Right lung (tissue), 2 donors: ENCODE measurements at regions not wholly inside any gene's neighbourhood (a gene's known extent, or its start where the extent isn't known, plus 50 kb on each side); places are given as distances from the start of the nearest gene placed in this dataset.
"Not testable (repeated sequence)": the region's sequence is repeated elsewhere in the genome, so short reads cannot be mapped to it uniquely, and the experiment has no call there.

ENCODE experiments used
- DNase-seq, 2 donors: peaks; one replicate each; pipeline ENCODE4 v3.0.0-alpha.2; 2013

- DNase-seq, result no peak
Observed at GRCh38 chr6:134406311-134406710, 88.4 kb upstream of the SGK1 start.

- DNase-seq, result no peak
Observed at GRCh38 chr6:134405386-134406087, 87.6 kb upstream of the SGK1 start.

GRCh38 chr6:134403312-134403711 lies 85.4 kb upstream of the SGK1 start:
- not testable (repeated sequence) for DNase-seq

- DNase-seq, result no peak
Observed at GRCh38 chr6:134402372-134402984, 84.6 kb upstream of the SGK1 start.

- no peak for DNase-seq
Observed at GRCh38 chr6:134400941-134401340, 83.0 kb upstream of the SGK1 start.

- no peak for DNase-seq
Observed at GRCh38 chr6:134398453-134398852, 80.5 kb upstream of the SGK1 start.

GRCh38 chr6:134397676-134398075 lies 79.8 kb upstream of the SGK1 start:
- DNase-seq, result no peak

- no peak for DNase-seq
Observed at GRCh38 chr6:134394905-134395304, 77.0 kb upstream of the SGK1 start.

- no peak for DNase-seq
Observed at GRCh38 chr6:134394208-134394607, 76.3 kb upstream of the SGK1 start.

GRCh38 chr6:134391205-134391604 lies 73.3 kb upstream of the SGK1 start:
- DNase-seq, result no peak

GRCh38 chr6:134389658-134390057 lies 71.7 kb upstream of the SGK1 start:
- no peak for DNase-seq

- DNase-seq, result no peak
Observed at GRCh38 chr6:134389129-134389528, 71.2 kb upstream of the SGK1 start.

GRCh38 chr6:134386482-134386881 lies 68.6 kb upstream of the SGK1 start:
- not testable (repeated sequence) for DNase-seq

GRCh38 chr6:134381959-134382358 lies 64.0 kb upstream of the SGK1 start:
- peak; percentile 17 to 22 for DNase-seq

GRCh38 chr6:134379599-134379998 lies 61.7 kb upstream of the SGK1 start:
- no peak for DNase-seq

- DNase-seq, result peak; percentile 16 to 31
Observed at GRCh38 chr6:134379076-134379475, 61.2 kb upstream of the SGK1 start.

- no peak for DNase-seq
Observed at GRCh38 chr6:134378426-134378825, 60.5 kb upstream of the SGK1 start.

GRCh38 chr6:134376785-134377184 lies 58.9 kb upstream of the SGK1 start:
- no peak for DNase-seq

- DNase-seq, result no peak
Observed at GRCh38 chr6:134375220-134375580, 57.3 kb upstream of the SGK1 start.

- no peak for DNase-seq
Observed at GRCh38 chr6:134374491-134375219, 56.7 kb upstream of the SGK1 start.

GRCh38 chr6:134373993-134374392 lies 56.1 kb upstream of the SGK1 start:
- DNase-seq, result no peak

- DNase-seq, result no peak
Observed at GRCh38 chr6:134373282-134373922, 55.5 kb upstream of the SGK1 start.
